GM18511 (cell line): ENCODE measurements at regions not wholly inside any gene's neighbourhood (a gene's known extent, or its start where the extent isn't known, plus 50 kb on each side); places are given as distances from the start of the nearest gene placed in this dataset.

Experiments used
- ATAC-seq: cut with Tn5 transposase; IDR thresholded peaks from one replicate; pipeline ENCODE4 v1.9.1; 2021; ENCODE audit warnings: mild to moderate bottlenecking, moderate library complexity; ENCODE audit not compliant: unreplicated experiment

DNA sequence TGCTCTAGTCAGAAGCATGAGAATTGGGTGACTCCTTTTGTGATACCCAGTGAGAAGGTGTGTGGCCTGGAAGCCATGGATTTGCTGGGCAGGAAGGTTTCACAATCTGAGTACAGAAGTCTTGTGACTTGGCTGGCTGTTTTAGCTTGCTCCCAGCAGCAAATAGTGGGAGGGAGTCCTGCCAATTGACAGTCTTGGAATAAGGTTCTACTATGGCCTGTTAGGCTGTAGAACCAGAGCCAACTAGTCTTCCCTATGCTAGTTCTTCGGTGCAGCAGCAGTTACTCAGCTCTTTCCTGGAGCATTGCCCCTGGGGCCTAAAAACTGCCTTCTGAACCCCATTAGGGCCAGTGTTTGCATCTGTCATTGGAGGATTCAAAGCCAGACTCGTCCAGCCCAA lies 1935.4 kb upstream of the PCDH20 start:
- no peak for ATAC-seq

DNA sequence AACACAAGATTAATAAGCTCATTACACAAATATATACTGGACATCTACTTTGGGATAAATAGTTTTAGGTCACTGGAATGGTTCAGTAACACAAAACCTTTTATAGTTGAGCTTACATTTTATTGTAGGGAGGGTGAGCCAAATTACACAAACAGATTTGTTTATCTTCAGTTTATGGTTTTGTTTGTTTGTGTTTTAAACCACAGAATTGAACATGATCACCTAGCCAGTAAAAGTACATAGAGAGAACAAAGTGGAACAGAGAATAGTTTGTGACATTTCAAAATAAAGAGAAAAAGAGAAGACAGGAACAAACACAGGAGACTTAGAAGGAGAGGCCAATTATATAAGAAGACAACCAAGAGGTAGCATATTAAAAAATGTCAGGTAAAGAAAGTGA lies 1930.2 kb upstream of the PCDH20 start:
- no peak for ATAC-seq

DNA sequence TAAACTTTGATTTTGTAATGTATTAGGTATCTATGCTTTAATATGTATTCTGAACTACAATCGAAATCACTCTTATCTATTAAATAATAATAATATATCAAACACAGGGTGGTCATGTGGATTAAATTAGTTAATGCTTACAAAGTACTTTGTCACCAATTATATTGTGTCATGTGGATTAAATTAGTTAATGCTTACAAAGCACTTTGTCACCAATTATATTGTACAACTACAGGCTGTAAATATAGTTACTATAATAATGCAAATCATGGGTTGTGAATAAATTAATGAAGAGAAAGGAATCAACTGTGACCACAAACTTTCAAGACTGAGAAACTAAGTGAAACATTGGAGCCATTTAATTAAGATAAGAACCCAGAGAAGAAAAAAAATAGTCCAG lies 1929.1 kb upstream of the PCDH20 start:
- no peak for ATAC-seq

DNA sequence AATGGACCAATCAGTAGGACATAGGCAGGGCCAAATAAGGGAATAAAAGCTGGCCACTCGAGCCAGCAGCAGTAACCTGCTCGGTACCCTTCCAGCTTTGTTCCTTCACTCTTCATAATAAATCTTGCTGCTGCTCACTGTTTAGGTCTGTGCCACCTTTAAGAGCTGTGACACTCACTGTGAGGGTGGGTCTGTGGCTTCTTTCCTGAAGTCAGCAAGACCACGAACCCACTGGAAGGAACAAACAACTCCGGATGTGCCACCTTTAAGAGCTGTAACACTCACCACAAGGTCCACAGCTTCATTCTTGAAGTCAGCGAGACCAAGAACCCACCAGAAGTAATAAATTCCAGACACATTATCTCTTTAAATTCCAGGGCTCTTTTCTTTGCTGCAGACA lies 1922.3 kb upstream of the PCDH20 start:
- no peak for ATAC-seq

DNA sequence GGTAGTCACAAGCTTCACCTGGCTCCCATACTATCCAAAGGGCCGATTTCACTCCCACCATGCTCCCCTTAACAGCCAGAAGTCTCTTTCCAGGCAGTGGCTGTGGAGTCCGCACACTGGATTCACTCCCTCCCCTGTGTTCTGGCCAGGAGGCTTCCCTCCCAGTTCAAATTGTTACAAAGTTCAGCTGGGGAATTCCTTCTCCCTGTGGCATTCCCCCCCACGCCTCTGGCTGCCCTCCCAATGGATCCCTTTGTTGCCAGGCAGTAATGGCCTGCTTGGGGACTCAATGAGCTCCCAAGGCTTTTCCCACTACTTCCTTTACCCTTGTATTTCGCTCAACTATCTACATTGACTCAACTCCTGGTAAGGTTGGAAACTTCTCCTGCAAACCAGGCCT lies 1921.4 kb upstream of the PCDH20 start:
- no peak for ATAC-seq

DNA sequence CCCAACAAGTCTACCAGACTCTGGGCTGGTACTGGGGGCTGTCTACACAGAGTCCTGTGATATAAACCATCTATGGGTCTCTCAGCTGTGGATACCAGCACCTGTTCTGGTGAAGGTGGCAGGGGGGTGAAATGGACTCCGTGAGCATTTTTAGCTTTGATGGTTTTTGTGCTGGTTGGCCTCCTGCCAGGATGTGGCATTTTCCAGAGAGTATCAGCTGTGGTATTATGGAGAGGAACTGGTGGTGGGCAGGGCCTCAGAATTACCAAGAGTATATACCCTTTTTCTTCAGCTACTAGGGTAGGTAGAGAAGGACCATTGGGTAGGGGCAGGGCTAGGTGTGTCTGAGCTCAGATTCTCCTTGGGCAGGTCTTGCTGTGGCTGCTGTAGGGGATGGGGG lies 1920.9 kb upstream of the PCDH20 start:
- no peak for ATAC-seq

DNA sequence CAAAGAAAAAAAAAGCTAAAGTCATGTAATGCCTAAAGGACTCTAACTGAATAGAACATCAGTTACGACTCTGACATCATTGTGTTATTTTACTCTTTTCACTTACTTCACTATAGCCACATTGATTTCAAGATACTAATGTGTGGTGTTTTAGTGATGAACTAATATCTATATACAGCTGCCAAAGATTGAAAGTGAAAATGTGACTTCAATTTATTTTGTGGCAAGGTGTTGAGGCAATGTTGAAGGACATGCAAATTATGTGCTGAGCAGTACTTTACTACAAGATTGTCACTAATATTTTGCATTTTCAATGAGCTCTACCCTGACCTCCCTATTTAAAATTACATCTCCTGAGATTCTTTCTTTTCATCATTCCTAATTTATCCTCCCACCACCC lies 1911.9 kb upstream of the PCDH20 start:
- no peak for ATAC-seq

DNA sequence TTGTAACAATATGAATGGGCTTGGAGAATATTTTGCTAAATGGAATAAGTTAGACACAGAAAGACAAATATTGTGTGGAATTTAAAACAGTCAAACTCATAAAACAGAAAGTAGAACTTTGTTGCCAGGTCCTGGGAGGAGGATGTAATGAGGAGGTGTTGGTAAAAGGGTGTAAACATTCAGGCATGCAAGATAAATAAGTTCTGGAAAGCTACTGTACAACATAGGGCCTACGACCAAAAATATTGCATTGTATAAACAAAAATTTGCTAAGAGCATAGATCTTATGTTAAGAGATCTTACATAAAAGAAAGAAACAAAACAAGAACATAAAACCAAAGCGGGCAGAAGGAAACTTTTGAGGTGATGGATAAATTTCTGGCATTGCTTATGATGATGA lies 1907.8 kb upstream of the PCDH20 start:
- no peak for ATAC-seq

DNA sequence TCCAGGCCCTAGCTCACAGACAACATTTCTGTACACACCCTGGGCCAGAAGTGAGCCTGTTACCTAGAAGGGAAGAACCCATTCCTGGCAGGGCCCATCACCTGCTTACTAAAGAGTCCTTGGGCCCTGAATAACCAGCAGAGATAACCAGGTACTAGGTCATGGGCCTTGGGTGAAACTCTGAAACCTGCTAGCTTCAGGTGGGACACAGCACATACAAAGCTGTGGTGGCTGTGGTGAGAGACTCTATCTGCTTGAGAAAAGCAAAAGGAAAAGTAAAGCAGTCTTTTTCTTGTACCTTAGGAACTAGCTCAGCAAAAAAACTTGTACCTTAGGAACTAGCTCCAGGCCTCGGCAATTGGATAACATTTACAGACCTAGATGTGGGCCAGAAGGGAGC lies 1895.9 kb upstream of the PCDH20 start:
- ATAC-seq = no peak

DNA sequence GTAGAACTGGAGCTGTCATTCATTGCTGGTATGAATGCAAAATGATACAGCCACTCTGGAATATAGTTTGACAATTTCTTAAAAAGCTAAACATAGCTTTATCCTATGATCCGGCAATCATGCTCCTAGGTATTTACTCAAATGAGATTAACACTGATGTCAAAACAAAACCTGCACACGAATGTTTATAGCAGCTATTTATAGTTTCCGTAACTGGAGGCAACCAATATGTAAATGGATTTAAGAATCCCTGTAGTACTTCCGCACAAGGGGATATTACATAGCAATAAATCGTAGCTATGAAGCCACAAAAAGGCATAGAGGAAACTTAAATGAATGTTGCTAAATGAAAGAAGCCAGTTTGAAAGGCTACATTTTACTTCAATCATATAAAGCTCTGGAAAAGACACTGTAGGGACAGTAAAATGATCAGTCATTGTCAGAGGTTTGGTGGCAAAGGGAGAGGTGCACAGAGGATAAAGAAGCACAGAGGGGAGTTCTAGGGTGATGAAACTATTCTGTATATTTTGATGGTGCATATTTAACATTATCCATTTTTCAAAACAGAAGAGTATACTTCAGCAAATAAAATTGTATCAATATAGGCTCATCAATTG lies 1893.0 kb upstream of the PCDH20 start:
- ATAC-seq = no peak

DNA sequence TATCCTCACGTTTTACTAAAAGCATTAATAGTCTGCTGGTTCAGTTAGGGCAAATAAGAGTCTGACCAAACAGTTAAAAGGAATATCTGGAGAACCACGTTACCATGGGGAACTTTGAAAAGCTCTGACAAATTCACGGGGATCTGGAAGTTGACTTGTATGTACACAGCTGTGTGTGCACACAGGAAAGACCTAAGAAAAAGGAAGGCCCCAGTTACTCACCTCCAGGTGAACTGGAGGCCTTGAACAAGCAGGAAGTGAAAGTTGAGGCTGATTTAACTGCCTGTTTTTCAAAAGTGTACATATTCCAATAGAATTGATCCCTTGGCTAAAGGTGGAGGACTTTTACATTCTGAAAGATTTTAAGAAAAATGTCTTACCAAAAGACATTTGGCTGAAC lies 1891.6 kb upstream of the PCDH20 start:
- no peak for ATAC-seq

DNA sequence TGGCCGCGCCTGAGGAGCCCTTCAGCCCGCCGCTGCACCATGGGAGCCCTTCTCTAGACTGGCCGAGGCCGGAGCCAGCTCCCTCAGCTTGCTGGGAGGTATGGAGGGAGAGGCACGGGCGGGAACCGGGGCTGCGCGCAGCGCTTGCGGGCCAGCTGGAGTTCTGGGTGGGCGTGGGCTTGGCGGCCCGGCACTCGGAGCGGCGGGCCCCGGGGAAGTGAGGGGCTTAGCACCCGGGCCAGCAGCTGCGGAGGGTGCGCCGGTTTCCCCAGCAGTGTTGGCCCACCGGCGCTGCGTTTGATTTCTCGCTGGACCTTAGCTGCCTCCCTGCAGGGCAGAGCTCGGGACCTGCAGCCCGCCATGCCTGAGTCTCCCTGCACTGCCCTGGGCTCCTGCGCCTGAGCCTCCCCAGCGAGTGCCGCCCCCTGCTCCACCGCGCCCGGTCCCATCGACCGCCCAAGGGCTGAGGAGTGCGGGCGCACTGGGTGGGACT lies 1890.0 kb upstream of the PCDH20 start:
- ATAC-seq = no peak

DNA sequence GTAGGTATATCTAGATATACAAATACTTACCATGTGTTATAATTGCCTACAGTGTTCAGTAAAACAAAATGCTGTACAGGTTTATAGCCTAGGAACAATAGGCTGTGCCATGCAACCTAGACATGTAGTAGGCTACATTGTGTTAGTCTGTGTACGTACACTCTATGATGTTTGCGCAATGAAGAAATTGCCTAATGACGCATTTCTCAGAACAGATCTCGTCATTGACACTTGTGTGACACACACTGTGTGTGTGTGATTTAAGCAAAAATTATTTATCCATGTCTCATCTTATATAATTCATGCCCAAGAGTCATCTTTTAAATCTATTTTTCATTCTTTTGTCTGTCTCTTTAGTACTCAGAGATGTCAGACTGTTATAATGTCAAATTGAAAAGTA lies 1888.8 kb upstream of the PCDH20 start:
- ATAC-seq = no peak

DNA sequence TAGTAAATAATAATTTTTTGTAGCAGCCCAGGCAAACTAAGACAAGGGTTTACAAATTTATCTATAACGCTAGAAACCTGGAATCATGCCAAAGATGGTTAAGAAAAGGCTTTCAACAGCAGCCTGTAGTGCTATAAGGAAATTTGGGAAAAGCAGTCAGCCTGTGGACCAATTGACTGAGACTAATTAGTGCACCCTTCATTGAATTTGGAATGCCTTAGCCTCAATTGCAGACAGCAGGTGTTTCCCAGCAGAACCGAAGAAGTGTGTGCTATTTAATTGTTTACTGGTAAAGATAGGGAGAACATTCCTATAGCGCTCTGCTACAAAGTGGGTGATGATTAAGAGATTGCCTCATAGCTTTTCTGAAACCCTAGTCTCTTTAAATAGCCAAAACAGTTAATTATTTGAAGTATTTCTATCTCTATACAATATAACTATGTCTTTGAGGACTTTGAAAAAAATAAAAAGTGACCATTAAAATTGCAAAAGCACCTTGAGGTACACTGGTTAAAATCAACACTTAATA lies 1884.3 kb upstream of the PCDH20 start:
- ATAC-seq = no peak

DNA sequence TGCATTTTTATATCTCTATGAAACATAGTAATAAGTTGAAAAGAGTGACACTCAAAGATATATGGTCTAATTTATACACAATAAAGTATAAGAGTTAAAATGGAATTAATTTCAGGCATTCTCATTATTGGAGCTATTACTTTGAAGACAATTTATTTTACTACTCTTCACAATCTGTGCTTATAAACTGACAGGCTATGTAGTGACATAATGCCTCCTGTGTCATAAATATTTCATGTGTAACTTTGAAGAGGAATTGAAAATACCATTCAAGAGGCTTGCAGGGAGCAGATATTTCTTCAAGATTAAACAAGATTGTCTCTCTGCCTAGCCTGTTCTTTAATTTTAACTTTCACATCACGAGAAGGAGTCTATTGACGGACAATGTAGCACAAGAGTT lies 1881.5 kb upstream of the PCDH20 start:
- no peak for ATAC-seq

DNA sequence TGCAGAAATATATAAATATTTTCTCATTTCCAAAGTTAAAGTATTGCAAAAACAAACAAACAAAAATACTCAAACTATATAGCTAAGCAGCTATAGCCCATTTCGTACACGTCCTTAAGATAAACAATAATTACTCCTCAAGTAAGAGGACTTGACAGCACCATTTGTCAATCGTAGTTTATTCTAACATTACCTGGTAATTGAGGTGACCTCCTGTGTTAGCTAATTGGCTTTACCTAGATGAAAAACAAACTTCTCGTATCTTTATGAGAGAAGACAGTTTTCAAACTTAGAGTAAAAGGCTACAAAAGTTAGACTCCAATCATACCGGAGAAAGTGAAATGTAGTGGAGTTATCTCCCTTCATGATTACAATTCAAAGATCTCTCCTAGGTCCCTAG lies 1876.1 kb upstream of the PCDH20 start:
- no peak for ATAC-seq

DNA sequence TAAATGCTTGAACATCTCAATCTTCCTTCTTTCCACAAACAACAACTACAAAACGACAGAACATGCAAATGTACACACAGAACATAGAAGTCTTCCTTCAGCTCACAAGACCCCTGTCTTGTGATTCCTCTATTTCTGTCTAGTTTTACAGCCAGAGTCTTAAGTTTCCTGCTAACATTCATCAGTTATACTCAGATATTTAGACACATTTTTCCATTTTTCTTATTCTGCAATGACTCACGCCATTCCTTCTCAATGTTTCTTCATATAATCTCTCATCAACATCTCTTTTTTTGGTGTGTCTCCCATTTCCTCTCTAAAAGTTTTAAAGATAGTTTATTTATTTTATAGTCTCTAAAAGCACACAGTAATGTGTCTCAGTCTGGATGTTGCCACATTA lies 1872.9 kb upstream of the PCDH20 start:
- ATAC-seq = no peak

DNA sequence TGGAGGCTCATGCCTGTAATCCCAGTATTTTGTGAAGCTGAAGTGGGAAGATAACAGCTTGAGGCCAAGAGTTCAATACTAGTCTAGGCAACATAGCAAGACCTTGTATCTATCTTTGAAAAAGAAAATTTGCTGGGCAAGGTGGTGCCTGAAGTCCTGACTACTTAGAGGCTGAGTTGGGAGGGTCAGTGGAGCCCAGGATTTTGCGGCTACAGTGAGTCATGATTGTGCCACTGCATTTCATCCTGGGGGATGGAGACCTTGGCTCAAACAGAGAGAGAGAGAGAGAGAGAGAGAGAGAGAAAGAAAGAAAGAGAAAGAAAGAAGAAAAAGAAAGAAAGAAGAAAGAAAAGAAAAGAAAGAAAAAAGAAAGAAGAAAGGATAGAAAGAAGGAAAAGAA lies 1872.3 kb upstream of the PCDH20 start:
- ATAC-seq = no peak

DNA sequence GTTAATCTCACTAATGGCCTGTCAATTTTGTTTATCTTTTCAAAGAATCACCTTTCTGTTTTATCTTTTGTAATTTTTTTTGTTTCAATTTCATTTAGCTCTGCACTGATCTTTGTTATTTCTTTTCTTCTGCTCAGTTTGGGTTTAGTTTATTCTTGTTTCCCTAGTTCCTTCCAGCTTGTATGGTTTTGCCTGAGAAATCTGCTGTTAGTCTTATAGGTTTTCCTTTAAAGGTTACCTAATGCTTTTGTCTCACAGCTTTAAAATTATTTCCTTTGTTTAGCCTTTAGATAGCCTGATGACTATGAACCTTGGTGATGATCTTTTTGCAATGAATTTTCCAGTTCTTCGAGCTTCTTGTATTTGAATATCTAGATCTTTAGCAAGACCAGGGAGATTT lies 1869.8 kb upstream of the PCDH20 start:
- ATAC-seq = no peak

DNA sequence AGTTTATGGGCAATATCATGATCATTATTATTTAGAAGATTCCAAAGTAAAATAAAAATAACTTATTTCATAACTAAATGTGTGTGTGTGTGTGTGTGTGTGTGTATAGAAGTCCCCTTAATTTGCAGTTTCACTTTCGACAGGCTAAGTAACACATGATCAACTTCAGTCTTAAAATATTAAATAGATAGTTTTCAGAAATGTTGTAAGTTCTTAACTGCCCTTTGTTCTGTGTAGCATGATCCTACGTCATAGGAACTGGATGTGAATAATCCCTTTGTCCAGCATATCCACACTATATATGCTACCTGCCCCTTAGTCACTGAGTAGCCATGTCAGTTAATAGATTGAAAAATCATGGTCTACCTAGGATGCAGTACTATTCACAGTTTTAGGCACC lies 1863.5 kb upstream of the PCDH20 start:
- ATAC-seq = no peak

DNA sequence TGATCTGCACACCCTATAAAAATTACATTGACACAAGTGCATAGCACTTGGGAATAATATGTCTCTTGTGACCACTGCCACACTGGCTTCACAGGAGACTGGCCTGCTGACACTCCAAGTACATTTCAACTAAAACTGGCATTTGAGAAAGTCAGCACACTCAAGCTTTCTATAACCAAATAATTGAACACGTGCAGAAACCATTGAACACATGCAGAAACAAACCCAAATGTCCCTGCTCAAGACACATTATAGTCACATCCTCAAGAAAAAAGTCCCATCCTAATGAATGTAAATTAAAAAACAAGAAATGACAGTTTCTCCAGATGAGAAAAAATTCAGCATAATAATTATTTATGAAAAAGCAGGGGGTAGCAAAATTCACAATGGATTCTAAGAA lies 1859.1 kb upstream of the PCDH20 start:
- no peak for ATAC-seq

DNA sequence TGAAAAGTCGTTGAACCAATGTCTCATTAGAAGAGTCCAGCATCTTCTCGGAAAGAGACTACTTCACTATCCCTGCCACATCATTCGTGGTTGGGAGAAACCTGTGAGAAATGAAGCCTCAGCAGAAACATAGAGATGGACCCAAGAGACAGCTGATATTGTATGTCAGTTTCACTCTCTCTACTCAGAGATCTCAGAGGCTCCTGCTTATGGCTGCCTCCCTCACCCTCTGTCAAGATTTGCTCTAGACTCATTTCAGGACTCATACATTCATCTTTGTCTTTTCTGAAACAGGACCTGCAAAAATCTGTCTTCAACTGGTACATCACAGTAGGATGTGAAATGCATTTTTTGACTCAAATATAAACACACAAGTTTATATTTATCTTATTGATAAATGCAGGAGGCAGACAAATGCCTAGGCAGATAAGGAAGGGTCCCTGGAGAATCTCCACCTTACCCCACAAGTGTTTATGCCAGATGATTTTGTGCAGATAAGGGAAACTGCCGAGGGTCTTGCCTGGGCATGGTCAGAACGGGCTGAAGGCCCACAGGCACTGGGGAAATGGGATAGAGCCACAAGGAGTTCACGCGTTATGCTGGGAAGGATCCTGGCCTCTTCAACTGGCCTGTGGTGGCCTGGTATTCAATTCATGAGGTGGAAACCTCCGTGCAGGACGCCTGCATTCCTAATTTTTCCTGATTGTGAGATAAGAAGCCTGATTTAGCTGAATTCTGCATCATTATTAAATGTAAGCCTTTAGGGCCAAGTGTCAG lies 1834.0 kb upstream of the PCDH20 start:
- ATAC-seq = no peak
